IPS DF 6.9 (cell line): ENCODE measurements at regions not wholly inside any gene's neighbourhood (a gene's known extent, or its start where the extent isn't known, plus 50 kb on each side); places are given as distances from the start of the nearest gene placed in this dataset.

Experiments
- DNase-seq: peaks from one replicate; pipeline ENCODE4 v3.0.0-alpha.2; 2013; ENCODE audit warnings: low read depth, low spot score
- H3K27ac ChIP-seq: one replicate; pipeline ENCODE4 v1.5.1; 2013; ENCODE audit warnings: low read length, control low read depth
- H3K27me3 ChIP-seq: 2 replicates; pipeline ENCODE4 v1.6.1; 2013; ENCODE audit warnings: mild to moderate bottlenecking, low read length; ENCODE audit not compliant: control insufficient read depth, insufficient read depth
- H3K36me3 ChIP-seq: 2 replicates; pipeline ENCODE4 v1.6.1; 2013; ENCODE audit warnings: low read length; ENCODE audit not compliant: control insufficient read depth, insufficient read depth
- H3K4me1 ChIP-seq: 2 replicates; pipeline ENCODE4 v1.6.1; 2013; ENCODE audit warnings: low read length; ENCODE audit not compliant: control insufficient read depth, insufficient read depth
- H3K4me3 ChIP-seq: 2 replicates; pipeline ENCODE4 v1.5.1; 2013; ENCODE audit warnings: mild to moderate bottlenecking, low read length
- H3K9me3 ChIP-seq: 2 replicates; pipeline ENCODE4 v1.6.1; 2013; ENCODE audit warnings: low read length, inconsistent platforms; ENCODE audit not compliant: control insufficient read depth, insufficient read depth
- WGBS: extraction: QIAGEN DNeasy Blood & Tissue Kit; methylation state at CpG from one replicate; pipeline ENCODE4 v1.1.7; 2013; ENCODE audit warnings: mixed read lengths, missing lambda C conversion rate; ENCODE audit not compliant: insufficient read length, insufficient coverage; 5-methylcytosine and 5-hydroxymethylcytosine counted together

- Histone ChIP-seq H3K27ac (no peak overlapping the region), H3K9me3 (no peaks in the 10 kb centered on the region), H3K36me3 (no peaks in the 10 kb centered on the region), H3K27me3 (no peaks in the 10 kb centered on the region), H3K4me1 (no peaks in the 10 kb centered on the region), H3K4me3 (no peak overlapping the region)
- no peak for DNase-seq
- WGBS: no CpG with 5 or more reads among the region's 8 CpGs
Observed at GRCh38 chr2:237171396-237171795, 85.7 kb downstream of the COPS8 start.

GRCh38 chr2:237171881-237172280, 86.2 kb downstream of the COPS8 start:
- H3K9me3 ChIP-seq: no peaks in the 10 kb centered on the region
- H3K27ac ChIP-seq: no peak overlapping the region
- H3K27me3 ChIP-seq: no peaks in the 10 kb centered on the region
- H3K4me3 ChIP-seq: no peak overlapping the region
- H3K4me1 ChIP-seq: no peaks in the 10 kb centered on the region
- WGBS: no CpG with 5 or more reads among the region's 4 CpGs
- H3K36me3 ChIP-seq: no peaks in the 10 kb centered on the region
- no peak for DNase-seq

GRCh38 chr2:237177052-237177451, 91.4 kb downstream of the COPS8 start:
- Histone ChIP-seq H3K9me3 (no peaks in the 10 kb centered on the region), H3K27ac (no peak overlapping the region)

GRCh38 chr2:237177986-237178385, 92.3 kb downstream of the COPS8 start:
- Histone ChIP-seq H3K36me3 (no peaks in the 10 kb centered on the region), H3K4me3 (no peak overlapping the region), H3K27me3 (no peaks in the 10 kb centered on the region), H3K9me3 (no peaks in the 10 kb centered on the region), H3K4me1 (no peaks in the 10 kb centered on the region), H3K27ac (no peak overlapping the region)
- no CpG with 5 or more reads among the region's 2 CpGs for WGBS
- no peak for DNase-seq

More at GRCh38 chr2:237177052-237177451, 91.4 kb downstream of the COPS8 start:
- no peaks in the 10 kb centered on the region for H3K27me3 ChIP-seq
- no peak for DNase-seq
- WGBS: no CpG with 5 or more reads among the region's 1 CpG
- no peaks in the 10 kb centered on the region for H3K36me3 ChIP-seq
- no peaks in the 10 kb centered on the region for H3K4me1 ChIP-seq
- no peak overlapping the region for H3K4me3 ChIP-seq

- no peaks in the 10 kb centered on the region for H3K27me3 ChIP-seq
- H3K4me3 ChIP-seq: no peak overlapping the region
- H3K4me1 ChIP-seq: no peaks in the 10 kb centered on the region
- WGBS: no CpG with 5 or more reads among the region's 6 CpGs
- H3K9me3 ChIP-seq: no peaks in the 10 kb centered on the region
- no peak for DNase-seq
- H3K36me3 ChIP-seq: no peaks in the 10 kb centered on the region
- no peak overlapping the region for H3K27ac ChIP-seq
Observed at GRCh38 chr2:237178396-237178795, 92.7 kb downstream of the COPS8 start.

GRCh38 chr2:237179161-237179560, 93.5 kb downstream of the COPS8 start:
- Histone ChIP-seq H3K4me3 (no peak overlapping the region), H3K36me3 (no peaks in the 10 kb centered on the region), H3K27me3 (no peaks in the 10 kb centered on the region), H3K9me3 (no peaks in the 10 kb centered on the region), H3K27ac (no peak overlapping the region), H3K4me1 (no peaks in the 10 kb centered on the region)
- no CpG with 5 or more reads among the region's 5 CpGs for WGBS
- no peak for DNase-seq

- Histone ChIP-seq H3K9me3 (no peaks in the 10 kb centered on the region), H3K4me1 (no peaks in the 10 kb centered on the region), H3K27ac (no peak overlapping the region), H3K27me3 (no peaks in the 10 kb centered on the region), H3K36me3 (no peaks in the 10 kb centered on the region), H3K4me3 (no peak overlapping the region)
- no peak for DNase-seq
- no CpG with 5 or more reads among the region's 5 CpGs for whole genome bisulfite sequencing
Observed at GRCh38 chr2:237180187-237180586, 94.5 kb downstream of the COPS8 start.

- H3K36me3 ChIP-seq: no peaks in the 10 kb centered on the region
- no peak for DNase-seq
- H3K9me3 ChIP-seq: no peaks in the 10 kb centered on the region
- H3K4me3 ChIP-seq: no peak overlapping the region
- no CpG with 5 or more reads among the region's 2 CpGs for WGBS
- no peaks in the 10 kb centered on the region for H3K27me3 ChIP-seq
- H3K4me1 ChIP-seq: no peaks in the 10 kb centered on the region
- no peak overlapping the region for H3K27ac ChIP-seq
Observed at GRCh38 chr2:237180987-237181386, 95.3 kb downstream of the COPS8 start.

- no peaks in the 10 kb centered on the region for H3K27me3 ChIP-seq
- H3K4me3 ChIP-seq: no peak overlapping the region
- H3K4me1 ChIP-seq: no peaks in the 10 kb centered on the region
- no peaks in the 10 kb centered on the region for H3K36me3 ChIP-seq
- DNase-seq: no peak
- WGBS: no CpG with 5 or more reads among the region's 4 CpGs
- H3K9me3 ChIP-seq: no peaks in the 10 kb centered on the region
- no peak overlapping the region for H3K27ac ChIP-seq
Observed at GRCh38 chr2:237181844-237182243, 96.2 kb downstream of the COPS8 start.

- Histone ChIP-seq H3K4me1 (no peaks in the 10 kb centered on the region), H3K4me3 (no peak overlapping the region), H3K27me3 (no peaks in the 10 kb centered on the region), H3K9me3 (no peaks in the 10 kb centered on the region), H3K27ac (no peak overlapping the region), H3K36me3 (no peaks in the 10 kb centered on the region)
- no peak for DNase-seq
- no CpG with 5 or more reads among the region's 15 CpGs for WGBS
Observed at GRCh38 chr2:237182422-237183123, 96.9 kb downstream of the COPS8 start.
